ENCODE measurements at regions not wholly inside any gene's neighbourhood (a gene's known extent, or its start where the extent isn't known, plus 50 kb on each side); places are given as distances from the start of the nearest gene placed in this dataset.

- DNase-seq = no peak
Observed at GRCh38 chr1:95371666-95372282, 137.8 kb downstream of the RWDD3 start.

- DNase-seq = no peak
Observed at GRCh38 chr1:95375174-95375573, 141.2 kb downstream of the RWDD3 start.

DNA sequence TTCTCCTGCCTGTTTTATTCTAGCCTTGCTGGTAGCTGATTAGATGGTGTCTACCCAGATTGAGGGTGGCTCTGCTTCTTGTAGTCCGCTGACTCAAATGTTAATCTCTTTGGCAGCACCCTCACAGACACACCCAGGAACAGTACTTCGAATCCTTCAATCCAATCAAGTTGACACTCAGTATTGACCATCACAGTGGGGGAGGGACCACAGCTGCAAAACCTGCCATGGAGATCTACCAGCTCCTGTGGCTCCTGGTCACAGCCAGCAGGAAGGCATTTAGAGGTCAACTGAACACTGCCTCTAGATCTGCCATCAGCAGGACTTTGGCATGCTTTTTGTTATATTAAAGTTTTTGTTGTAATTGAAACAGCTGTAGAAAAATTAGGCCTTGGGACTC lies 146.9 kb downstream of the RWDD3 start:
- DNase-seq = no peak

DNA sequence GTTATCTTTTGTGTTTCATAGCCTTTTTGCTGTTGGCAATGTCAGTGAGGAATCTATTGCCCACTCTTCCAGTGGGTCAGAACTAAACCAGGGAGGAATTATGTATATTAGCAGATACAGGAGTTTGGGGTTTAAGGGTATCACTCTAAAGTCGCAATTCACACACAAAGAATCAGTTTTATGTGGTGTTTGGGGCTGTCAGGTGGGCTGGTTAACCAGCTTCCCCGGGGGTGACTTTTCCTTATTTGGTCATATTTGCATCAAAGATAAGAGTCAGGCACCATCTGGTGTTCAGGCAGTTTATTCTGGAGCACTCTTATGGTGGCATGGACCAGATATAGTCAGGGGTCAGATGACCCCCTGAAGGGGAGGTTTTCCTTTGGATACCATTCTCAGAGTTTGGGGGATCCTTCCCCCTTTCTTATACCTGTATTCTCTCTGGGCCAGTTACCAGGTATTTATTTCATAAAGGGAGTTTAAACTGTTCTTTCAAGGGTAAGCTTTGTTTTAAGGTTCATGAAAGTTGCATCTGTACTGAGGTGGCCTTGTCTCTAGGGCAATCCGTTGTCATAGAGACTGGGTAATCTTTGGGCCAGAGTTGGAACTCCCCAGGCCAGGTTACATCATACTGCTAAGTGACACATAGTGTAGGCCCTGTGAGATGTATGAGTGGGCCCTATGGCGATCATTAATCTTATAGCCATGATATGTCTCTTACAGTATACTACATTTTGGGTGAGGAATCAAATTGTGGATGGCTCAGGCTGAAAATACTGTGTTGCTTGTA lies 148.2 kb downstream of the RWDD3 start:
- no peak for DNase-seq

- no peak for DNase-seq
Observed at GRCh38 chr1:95383111-95383510, 149.1 kb downstream of the RWDD3 start.

DNA sequence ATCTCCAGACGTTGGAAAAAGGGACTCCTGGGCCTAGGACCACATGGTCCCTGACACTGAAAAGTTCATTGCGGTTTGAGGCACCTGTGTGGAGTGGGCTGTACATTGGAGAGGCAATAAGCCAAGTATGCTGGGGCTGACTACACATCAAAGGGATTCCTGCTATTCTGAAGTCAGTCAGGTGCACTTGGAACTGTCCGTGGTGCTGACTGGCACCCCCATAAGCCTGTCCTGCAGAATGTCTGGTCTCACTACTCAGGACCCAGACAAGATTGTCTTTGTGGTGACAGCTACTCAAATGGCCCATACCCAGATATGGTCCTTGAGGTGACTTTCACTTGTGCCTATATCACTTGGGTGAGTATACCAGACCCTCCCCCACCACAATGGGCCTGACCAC lies 150.6 kb downstream of the RWDD3 start:
- DNase-seq = peak; percentile 4

DNA sequence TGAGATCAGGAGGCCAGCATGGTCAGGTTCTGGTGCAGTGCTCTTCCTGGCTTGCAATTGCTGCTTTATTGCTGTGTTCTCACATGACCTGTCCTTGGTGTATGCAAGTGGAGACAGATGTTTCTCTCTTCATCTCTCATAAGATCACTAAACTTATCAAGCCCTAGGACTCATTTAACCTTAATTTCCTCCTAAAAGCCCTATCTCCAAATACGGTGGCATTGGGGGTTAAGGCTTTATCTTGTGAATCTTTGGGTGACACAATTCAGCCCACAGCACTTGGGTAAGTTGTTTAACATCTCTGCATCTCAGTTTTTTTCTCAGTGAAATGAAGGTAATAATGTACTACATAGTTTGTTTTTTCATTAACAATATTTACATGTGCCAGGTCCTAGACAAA lies 152.4 kb downstream of the RWDD3 start:
- no peak for DNase-seq

DNA sequence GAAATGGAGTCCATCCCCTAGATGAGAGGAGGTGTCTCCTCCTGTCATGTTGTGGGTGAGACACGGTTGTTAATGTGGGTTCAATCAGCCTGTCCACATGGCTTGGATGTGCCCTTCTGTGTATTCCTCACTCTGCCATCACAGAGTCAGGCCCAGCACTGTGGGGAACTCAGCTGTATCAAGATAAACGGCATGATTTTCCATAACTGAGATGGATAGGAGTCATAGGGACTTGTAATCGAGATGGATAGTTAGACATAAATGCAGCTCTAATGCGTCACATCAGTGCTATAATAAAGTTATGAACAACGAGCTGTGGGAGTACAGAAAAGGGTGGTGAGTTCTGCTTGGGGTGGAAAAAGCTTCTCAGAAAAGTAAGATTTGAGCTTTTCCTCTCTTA lies 152.9 kb downstream of the RWDD3 start:
- DNase-seq = no peak

GRCh38 chr1:95388031-95388430 lies 154.0 kb downstream of the RWDD3 start:
- no peak for DNase-seq

- DNase-seq = no peak
Observed at GRCh38 chr1:95393434-95393833, 159.4 kb downstream of the RWDD3 start.

- no peak for DNase-seq
Observed at GRCh38 chr1:95396557-95396956, 162.5 kb downstream of the RWDD3 start.

GRCh38 chr1:95402780-95403179 lies 168.8 kb downstream of the RWDD3 start:
- DNase-seq = no peak

GRCh38 chr1:95406279-95406678 lies 172.3 kb downstream of the RWDD3 start:
- no peak for DNase-seq

- no peak for DNase-seq
Observed at GRCh38 chr1:95407131-95407885, 173.3 kb downstream of the RWDD3 start.

GRCh38 chr1:95407886-95408291 lies 173.9 kb downstream of the RWDD3 start:
- DNase-seq = no peak

DNA sequence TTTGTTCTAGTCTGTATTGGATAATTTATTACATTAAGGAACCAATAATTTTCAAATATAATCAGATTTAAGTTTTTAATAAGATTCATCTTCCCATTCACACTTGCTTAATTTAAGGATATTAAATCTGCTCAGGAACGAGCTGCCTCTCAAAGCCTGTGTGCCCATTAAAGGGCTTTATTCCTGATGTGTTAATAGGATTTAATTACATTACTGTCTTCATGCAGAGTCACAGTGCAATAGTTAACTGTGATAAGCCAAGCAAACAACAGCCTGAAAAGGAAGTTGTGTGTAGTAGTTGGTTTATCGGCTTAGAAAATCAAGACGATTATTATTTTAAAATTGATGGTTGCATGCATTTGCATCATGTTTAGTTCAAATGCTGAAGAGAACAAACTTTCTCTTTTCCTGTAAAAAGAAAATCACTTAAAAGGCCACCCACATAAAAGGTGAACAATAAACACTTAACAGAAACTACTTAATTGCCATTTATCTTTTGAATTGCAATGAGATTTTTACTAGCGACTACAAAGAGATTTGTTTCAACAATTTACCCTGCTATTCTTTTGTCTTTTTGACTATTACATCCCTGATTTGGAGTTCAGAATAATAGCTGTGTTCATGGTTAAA lies 174.6 kb downstream of the RWDD3 start:
- no peak for DNase-seq

DNA sequence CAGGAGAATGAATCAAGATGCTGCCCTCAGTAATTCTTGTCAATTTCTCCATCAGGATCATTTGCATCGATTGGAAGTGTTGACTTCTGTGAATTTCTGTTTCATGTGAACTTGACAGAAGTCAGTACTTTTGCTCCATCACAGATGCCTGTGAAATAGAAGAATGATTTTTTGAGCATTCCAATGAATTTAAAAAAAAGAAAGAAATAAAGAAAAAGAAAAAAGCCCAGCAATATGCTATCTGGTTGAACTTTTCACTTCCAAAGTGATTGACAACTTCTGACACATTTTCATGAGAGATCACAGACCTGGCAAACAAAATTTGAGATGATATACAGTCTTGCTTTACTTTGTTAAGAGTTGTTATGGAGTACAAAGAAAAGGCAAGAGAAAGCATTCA lies 175.3 kb downstream of the RWDD3 start:
- DNase-seq = no peak

DNA sequence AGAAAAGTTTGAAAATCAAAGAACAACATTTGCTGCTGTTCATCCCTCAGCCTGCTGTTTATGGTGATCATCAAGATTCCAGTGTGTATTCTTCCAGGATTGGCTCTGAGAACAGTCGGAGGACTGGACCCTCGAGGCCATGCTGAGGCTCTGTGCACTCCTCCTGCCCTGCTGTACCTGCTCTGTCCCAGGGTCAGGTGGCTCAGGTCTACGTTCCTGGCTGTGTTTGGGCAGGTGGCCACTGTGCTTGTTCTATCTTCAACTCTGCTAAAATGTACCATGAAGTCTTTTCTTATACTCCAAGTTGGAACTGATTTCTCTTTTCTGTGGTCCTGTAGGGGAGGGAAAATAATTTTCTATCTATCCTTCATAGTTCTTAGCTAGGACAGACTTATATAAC lies 175.9 kb downstream of the RWDD3 start:
- no peak for DNase-seq

- no peak for DNase-seq
Observed at GRCh38 chr1:95415146-95415545, 181.1 kb downstream of the RWDD3 start.

- no peak for DNase-seq
Observed at GRCh38 chr1:95426772-95427171, 192.8 kb downstream of the RWDD3 start.

DNA sequence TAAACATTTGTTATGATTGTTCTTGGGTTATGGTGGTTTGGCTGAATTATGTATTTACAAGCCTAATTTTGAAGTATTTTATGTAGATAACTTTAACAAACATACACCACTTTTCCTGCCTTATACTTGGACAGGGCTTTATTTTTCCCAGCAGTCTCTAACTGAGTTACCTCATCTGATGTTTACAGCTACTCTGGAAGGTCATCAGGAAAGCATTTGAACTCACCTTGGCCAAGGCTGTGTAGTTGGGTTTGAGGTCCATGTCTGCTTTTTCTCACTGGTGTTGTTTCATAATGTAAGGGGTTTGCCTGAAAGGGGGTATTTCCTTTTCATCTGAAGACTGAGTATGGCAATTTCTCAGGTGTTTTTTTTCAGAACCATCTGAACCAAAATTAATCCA lies 193.5 kb downstream of the RWDD3 start:
- DNase-seq = no peak

GRCh38 chr1:95431235-95431634 lies 197.2 kb downstream of the RWDD3 start:
- DNase-seq = no peak

- DNase-seq = no peak
Observed at GRCh38 chr1:95435611-95436010, 201.6 kb downstream of the RWDD3 start.

DNA sequence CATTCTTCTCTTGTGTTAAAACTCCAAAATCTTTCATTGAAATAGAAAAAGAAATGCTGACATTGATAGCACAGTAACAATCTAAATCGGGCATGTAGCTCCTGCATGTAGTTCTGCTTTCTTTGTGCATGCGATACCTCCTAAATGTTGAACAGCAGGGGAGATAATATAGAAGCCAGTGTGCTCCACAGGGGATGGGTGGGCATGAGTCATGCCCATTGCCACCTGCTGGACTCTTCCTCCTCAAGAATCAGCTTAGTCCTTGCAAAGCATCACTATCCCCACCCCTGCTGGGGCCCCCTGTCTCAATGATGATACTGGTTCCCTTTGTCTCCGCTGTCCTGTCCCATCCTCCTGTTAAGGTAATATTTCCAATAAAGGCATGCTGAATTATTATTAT lies 203.0 kb downstream of the RWDD3 start:
- DNase-seq = no peak

Data from CD4-positive, alpha-beta T cell treated with Interleukin-6 for 4 hours (primary cell).